ENCODE measurements at regions not wholly inside any gene's neighbourhood (a gene's known extent, or its start where the extent isn't known, plus 50 kb on each side); places are given as distances from the start of the nearest gene placed in this dataset.
"Not testable (repeated sequence)": the region's sequence is repeated elsewhere in the genome, so short reads cannot be mapped to it uniquely, and the experiment has no call there.

DNA sequence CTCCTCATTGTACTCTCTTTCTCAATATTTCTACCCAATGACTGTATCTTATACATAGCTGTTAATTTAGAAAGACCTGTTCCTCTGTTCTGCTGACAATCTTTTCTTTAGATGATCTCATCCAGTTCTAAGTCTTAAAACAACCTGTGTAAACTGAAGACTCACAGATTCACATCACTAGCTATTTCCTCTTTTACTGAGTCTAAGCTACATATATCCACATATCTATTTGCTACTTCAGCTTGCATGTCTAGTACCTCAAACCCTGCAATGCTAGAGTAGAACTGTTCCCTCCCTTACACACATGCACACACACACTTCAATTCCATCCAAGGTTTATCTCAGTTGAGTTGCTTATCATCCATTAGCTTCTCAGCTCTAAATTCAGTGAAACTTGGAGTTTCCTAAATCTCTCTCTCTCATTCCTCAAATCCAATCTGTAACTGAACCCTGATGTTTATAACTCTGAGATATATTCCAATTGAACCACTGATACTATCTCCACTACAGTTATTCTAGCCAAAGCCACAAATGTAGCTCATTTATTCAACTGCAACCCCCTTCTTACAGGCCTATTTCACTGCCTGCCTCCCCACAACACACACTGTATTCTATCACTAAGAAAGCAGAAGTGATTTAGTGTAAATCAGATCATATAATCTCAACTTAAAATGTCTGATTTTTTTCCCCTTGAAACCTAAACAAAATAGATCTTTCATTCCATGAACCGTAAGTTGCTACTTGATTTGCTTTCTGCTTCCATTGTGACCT lies 1036.8 kb upstream of the POT1 start:
- no peak for DNase-seq

DNA sequence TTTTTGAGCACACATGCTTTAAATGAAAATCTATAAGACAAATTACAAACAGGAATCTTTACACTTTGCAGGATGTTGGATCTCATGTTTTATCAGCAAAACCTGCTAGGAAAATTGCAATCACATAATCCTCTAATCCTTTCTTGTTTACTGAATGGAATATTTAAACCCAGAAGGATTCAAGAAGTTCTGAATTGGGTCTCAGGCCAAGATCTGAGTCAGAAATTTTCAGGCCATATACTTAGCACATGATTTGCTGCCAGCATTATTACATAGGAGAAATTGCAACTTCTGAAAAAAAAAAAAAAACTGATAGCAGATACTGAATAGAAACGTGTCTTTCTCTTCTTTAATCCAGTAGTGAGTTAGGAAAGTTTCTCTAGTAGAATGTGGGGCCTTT lies 1005.3 kb upstream of the POT1 start:
- no peak for DNase-seq

DNA sequence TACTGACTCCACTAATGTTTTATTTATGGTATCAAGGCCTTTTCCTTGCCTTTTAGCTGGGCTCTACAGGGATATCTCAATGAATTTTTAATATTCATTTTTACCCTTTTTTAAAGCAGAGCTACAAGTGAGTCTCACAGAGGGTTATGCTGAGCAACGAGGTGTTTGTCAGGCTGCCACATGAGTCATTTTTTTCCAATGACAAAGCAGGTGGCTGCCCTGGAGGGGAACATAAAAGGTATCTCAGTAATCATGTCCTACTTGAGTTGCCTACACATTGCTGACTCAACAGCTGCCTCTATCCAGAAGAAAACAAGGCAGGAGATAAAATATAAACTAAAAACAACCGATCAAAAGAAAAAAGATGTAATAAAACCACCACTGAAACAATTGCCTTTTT lies 1004.9 kb upstream of the POT1 start:
- DNase-seq: no peak

DNA sequence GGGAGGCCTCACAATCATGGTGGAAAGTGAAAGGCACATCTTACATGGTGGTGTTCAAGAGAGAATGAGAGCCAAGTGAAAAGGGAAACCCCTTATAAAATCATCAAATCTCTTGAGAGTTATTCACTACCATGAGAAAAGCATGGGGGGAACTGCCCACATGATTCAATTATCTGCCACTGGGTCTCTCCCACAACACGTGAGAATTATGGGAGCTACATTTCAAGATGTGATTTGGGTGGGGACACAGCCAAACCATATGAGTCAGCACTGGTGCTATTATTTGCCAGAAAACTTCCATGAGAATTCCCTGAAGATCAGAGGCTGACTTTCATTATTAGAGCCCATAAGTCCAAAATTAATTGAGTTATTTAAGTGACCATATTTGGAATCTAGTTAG lies 1001.2 kb upstream of the POT1 start:
- no peak for DNase-seq

DNA sequence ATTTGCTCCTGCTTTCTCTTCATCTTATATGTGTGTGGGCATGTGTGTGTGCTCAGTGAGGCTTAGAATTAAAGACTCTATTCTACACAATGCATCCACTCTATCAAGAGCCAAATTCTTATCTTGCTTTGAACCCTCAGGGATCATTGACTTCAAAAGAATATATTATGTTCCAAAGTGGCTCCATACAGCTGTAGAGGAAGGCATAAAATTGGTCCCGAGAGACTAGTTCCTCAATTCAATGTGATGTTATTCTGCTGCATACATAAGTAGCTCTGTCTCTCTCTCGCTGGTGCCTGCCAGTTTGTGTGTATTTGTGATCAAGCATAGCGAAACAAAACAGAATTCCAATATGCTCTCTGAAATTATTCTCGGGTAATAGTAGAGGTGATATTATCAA lies 997.9 kb upstream of the POT1 start:
- no peak for DNase-seq

DNA sequence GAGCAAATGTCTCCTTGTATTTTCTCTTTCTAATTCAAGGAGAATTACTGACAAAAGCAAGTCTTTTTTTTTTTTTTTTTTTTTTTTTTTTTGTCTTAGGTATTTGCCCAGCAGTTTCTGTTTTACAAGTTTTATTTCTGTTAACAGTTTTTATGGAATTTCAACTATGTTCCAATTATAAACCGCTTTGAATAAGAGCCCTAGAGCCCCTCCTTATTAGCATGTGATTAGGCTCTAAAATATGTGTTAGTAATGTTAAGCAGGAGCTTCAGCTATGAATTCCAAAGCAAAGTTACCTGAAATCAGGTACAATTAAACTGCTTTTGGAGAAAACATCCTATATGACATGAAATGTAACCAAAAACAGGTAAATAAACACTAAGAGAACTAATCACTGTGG lies 997.0 kb upstream of the POT1 start:
- no peak for DNase-seq

DNA sequence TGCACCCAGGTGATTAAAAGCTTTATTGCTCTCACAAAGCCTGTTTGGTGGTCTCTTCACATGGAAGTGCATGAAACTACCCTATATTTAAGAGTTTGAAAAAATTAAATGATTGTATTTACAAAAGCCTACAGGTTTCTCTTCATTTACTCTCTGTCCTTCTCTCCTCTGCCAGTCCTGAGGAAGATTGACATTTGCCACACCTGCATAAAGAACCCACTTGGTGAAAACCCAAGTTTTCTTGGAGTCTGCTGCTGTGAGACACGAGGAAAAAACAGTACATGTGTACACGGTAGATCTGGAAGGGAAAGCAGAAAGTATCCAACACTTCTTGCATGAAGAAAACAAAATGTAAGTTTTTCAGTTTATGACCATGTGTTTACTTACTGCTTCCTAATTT lies 994.4 kb upstream of the POT1 start:
- DNase-seq: no peak

DNA sequence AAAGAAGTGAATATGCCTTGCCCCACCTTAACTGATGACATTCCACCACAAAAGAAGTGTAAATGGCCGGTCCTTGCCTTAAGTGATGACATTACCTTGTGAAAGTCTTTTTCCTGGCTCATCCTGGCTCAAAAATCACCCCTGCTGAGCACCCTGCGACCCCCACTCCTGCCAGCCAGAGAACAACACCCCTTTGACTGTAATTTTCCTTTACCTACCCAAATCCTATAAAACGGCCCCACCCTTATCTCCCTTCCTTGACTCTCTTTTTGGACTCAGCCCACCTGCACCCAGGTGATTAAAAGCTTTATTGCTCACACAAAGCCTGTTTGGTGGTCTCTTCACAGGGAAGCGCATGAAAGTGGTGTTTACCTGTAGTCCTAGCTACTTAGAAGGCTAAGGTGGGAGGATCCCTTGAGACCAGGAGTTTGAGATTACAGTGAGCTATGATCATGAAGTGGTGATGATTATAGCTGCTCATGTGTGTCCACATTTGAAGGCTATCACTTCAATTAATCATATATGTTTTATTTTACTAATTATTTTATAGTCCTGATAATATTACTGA lies 985.8 kb upstream of the POT1 start:
- not testable (repeated sequence) for DNase-seq

DNA sequence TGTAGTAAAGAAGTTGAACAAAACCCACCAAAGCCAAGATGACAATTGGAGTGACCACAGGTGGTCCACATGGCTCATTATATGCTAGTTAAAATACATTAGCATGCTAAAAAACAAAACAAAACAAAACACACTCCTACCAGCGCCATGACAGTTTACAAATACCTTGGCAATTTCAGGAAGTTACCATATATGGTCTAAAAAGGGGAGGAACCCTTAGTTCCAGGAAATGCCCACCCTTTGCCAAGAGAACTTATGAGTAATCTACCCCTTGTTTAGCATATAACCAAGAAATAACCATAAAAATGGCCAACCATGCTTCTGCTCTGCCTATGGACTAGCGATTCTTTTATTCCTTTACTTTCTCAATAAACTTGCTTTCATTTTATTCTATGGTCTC lies 979.1 kb upstream of the POT1 start:
- DNase-seq: no peak

DNA sequence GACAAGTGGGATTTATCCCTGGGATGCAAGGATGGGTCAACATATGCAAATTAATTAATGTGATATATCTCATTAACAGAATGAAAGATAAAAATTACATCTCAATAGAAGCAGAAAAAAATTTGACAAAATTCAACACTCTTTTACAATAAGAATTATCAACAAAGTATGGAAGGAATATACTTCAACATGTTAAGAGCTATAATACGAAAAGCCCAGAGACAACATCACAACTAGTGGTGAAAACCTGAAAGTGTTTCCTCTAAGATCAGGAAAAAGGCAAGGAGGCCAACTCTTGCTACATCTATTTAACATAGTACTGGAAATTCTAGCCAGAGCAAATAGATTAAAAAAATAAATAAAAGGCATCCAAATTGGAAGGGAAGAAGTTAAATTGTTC lies 970.0 kb upstream of the POT1 start:
- no peak for DNase-seq

DNA sequence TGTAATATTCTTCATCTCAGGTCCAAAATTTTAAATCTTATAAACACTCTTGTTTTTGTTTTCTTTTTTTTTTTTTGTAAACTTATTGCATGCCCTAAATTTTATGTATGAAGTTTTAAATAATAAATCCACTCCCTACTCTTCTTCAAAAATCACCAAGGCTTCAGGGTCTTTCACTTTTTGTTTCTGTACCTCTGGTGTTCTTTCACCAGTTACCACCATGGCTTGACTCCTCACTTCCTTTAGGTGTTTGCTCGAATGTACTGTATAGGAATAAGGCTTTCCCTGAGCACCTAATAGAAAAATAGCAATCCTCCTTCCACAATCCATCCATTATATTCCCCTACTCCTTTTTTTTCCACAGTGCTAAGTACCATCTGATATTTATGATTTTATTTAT lies 962.8 kb upstream of the POT1 start:
- no peak for DNase-seq

DNA sequence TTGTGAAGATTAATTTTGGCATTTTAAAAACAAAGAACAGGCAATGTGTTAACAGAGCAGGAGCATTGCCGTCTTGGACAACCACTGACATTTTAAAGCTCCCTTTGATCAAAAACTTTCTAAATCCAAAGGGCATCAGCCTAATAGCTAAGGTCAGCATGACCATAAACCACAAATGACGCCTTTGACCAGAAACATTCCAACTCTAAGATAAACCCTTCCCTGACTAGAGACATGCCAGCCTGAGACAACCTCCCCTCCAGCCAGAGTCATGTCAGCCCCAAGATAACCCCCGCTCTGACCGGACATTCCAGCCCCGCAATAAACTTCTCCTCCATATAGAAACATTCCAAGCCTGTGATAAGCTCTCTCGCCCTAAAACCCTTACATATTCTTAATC lies 949.4 kb upstream of the POT1 start:
- no peak for DNase-seq

DNA sequence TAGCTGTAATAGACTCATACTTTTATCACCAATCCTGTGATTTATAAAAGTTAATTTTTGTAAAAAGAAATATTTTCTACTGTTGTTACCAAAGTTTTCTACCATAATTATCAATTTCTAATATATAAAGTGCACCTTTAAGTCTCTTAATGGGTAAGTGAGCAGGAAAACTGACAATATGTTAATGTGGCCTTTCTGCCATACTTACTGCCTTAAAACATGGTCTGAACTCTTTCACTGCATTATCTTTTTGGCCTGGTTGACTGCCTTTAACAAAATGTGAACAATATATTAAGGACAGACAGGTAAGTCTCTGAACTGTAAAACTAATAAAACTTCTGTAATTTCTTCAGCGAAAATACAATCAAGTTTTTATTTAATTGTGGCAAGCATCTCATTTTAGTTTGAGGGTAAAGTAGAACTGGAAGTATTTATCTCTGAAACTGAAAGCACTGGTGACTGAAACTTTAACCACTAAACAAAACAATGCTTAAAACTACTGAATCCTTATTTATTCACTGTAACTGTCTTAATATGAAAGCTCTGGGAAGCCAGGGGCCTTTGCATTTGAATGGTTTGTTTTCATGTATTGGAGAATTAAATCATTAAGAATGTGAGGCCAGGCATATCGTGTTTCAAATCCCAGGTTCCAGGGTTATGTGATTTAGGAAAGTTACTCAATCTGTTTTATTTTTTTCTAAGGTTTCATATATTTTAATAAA lies 948.8 kb upstream of the POT1 start:
- DNase-seq: no peak

DNA sequence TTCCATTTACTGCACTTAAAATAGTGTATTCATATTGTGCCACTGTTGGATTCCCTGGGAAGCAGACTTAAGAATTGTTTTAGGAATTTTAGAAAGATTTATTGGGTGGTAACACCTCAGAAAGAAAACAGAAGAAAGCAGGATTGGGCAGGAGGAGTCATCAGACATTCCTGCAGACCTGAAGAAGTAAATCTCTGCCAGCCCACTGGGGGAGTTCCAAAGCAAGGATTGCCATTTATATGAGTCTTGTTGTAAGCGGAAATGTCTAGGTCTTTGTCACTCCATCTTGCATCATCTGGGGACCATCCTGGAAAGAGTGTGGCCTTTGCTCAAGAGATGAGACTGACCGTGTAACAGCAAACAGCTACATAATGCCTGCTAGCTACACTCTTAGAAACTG lies 947.6 kb upstream of the POT1 start:
- DNase-seq: no peak

DNA sequence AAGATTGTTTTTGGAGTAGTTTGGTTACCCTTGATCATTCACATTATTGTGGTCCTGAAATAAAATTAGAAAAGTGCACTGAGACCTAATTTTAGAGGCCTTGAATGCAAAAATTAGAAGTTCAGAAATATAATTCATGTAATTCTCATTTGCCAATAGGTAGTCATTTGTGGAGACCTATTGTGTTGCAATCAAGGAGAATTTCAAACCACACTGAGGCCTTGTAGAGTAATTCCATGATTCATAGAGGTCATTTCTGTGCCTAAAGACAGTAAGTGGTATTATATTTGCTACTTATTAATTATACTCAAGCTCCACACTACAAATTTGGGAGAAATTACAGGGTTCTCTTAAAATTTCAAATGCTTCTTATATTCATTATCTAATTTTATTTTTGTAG lies 946.8 kb upstream of the POT1 start:
- no peak for DNase-seq

DNA sequence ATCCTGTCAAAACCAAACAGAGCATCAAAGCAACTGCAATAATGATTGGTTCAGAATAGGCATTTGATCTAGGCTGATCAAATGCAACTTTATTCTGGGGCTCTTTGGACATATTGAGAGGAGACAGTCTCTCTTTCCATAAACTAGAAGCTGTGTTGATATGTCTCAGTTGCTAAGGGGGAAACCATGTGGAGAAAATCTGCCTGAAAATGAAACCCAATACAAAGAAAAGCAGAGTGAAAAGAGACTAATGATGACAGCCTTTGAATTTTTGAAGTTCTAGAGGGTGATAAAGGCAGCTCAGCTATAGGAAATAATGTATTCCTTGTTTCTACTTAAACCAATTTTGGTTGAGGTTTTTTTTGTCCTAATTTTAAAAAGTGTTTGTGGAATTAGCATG lies 941.8 kb upstream of the POT1 start:
- no peak for DNase-seq

DNA sequence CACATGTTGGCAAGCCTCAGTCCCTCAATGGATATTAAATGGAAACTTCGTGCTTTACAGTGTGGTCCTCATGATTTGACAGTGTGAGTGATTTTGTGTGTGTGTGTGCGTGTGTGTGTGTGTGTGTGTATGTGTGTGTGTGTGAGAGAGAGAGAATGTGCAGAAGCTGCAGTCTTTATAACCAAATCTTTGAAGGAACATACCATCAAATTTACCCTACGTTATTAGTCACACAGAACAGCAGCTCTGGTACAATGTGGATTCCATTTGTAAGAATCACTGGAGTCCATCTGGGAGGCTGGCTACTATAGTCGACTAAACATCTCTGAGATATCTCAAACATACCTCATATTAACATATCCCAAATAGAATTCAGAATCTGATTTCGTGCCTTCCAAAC lies 928.0 kb upstream of the POT1 start:
- no peak for DNase-seq

DNA sequence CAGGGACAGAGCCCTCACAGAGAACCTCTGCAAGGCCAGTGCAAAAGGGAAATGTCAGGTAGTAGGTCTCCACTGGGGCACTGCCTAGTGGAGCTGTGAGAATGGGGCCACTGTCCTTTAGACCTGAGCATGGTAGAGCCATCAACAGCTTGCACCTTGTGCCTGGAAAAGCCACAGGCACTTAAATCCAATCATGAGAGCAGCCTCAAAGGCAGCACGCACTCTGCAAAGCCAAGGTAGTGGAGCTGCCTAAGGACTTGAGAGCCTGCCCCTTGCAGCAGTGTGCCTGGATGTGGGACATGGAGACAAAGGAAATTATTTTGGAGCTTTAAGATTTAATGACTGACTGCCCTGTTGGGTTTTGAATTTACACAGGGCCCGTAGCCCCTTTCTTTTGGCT lies 918.5 kb upstream of the POT1 start:
- no peak for DNase-seq

DNA sequence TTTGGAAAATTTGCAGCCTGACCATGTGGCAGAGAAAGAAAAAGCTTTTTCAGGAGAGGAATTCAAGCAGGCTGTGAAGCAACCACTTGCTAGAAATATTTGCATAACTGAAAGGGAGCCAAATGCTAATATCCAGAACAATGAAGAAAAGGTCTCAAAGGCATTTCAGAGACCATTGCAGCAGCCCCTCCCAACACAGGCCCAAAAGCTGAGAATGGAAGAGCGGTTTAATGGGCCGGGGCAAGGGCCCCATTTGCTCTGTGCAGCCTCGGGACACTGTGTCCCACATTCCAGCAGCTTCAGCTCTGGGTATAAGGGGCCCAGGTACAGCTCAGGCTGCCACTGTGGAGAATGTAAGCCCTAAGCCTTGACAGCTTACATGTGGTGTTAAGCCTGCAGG lies 918.1 kb upstream of the POT1 start:
- DNase-seq: no peak

DNA sequence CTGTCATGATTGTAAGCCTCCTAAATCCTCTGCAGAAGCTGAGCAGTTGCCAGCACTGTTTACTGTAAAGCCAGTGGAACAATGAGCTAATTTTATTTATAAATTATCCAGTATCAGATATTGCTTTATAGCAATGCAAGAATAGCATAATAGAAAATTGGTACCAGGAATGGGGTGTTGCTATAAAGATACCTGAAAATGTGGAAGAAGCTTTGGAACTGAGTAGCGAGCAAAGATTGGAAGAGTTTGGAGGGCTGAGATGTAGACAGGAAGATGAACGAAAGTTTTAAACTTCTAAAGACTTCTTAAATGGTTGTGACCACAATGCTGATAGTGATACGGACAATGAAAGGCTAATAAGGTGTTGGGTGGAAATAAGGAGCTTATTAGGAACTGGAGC lies 917.4 kb upstream of the POT1 start:
- DNase-seq: no peak

DNA sequence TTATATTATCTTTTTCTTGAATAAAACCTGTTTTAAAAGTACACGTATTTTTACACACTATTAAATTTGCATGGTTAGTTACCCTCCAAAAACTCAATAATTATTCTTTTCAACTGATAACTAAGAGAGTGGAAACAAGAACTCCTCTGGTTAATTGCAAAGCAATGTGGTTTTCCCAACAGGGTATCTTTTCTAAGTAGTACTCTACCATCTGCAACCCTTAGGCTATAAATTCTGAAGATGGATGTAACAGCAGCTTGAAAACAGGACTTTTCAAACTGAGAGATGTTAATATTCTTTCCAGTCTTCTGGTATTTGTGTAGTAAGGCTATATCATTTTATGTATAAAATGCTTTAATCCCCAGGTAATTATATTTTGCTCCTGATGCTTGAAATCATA lies 916.1 kb upstream of the POT1 start:
- DNase-seq: no peak

DNA sequence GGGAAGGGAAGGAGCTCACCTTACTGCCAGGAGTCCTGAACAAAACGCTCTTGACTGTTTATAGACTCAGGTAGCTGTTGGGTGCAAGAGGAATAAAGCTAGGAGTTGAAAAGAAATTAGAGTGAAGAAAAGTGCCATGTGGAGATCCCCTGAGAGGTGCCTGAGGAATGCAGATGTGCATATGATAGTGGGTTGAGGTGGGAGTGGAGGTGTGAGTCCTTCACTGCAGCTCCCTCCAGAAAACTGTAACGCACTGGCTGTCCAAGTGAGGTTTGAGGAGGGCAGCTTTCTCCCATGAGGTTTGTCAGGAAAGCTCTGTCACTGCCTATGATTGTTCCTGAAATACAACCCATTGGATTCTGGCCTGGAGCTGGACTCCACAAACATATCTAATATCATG lies 904.8 kb upstream of the POT1 start:
- DNase-seq: no peak

DNA sequence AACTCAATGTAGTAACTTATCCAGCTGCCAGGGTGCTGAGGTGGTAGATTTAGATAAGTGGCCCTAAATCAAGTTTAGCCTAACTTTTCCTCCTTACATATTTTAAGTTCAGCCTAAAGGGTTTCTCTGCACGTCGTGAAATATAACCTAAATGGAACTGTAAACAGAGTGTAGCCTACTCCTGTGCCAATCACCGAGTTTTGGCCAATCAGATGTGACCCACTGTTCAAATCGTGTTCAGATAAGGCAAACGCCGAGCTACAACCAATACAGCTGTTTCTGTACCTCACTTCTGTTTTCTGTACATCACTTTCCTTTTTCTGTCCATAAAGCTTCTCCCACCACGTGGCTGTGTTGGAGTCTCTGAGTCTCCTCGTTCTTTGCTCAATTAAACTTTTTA lies 904.2 kb upstream of the POT1 start:
- DNase-seq: no peak

DNA sequence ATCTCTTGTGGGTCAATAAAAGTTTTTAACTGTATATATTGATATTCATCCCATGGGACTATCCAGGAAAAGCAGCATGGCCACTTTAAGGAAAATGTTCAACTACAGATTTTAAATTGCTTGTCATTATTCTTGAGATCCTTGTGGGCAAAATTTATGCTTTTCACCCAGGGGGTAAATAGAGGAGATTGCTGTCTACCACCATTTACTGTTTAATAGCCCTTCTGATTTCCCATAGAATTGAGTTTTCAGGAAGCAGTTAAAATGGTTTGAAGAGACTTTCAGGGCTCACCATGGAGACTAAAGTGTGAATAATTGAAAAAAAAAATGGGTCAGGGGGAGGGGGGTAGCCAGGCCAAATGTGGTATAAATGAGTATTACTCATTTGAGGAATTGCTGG lies 901.1 kb upstream of the POT1 start:
- no peak for DNase-seq
